HG03469 (cell line): ENCODE measurements at regions not wholly inside any gene's neighbourhood (a gene's known extent, or its start where the extent isn't known, plus 50 kb on each side); places are given as distances from the start of the nearest gene placed in this dataset.
"Not testable (repeated sequence)": the region's sequence is repeated elsewhere in the genome, so short reads cannot be mapped to it uniquely, and the experiment has no call there.

Experiments
- ATAC-seq: cut with Tn5 transposase; IDR thresholded peaks from one replicate; pipeline ENCODE4 v1.9.1; 2021; ENCODE audit warnings: mild to moderate bottlenecking, moderate library complexity, moderate number of reproducible peaks; ENCODE audit not compliant: unreplicated experiment

- no peak for ATAC-seq
Observed at GRCh38 chr13:71218960-71219359, 648.0 kb downstream of the DACH1 start.

DNA sequence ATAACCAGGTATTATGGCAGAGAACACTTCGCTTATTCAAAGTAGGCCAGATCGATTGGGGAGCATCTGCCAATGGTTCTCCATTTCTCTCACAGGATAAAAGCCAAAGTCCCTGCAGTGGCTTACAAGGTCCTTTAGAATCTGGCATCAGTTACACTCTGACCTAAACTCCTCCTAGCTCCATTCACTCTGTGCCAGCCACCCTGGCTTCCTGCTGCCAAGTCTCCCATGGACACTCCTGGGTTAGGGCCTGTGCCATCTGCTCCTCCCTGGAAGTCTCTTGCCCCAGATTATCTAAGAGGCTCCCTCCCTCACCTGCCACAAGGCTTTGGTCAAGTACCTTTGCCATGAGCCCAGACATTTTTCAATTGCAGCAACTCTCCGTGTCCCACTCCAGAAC lies 649.2 kb downstream of the DACH1 start:
- ATAC-seq: no peak

DNA sequence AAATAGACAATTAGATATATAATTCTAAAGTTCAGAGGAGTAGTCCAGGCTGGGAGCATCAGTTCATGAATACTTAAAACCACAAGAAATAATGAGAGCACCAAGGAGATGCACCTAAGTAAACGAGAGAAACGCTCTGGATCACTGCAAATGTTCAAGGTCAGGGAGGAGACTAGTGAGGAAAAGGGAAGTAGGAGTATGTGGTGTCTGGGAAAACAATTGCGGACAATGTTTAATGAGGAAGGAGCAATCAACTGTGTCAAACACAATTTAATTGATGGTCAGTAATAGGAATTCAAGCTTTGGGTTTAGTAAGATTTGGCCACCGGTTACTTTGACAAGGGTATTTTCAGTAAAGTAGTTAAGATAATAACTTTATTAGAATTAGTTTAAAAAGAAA lies 652.2 kb downstream of the DACH1 start:
- no peak for ATAC-seq

- no peak for ATAC-seq
Observed at GRCh38 chr13:71214357-71214756, 652.6 kb downstream of the DACH1 start.

GRCh38 chr13:71213252-71213821 lies 653.7 kb downstream of the DACH1 start:
- ATAC-seq: no peak

DNA sequence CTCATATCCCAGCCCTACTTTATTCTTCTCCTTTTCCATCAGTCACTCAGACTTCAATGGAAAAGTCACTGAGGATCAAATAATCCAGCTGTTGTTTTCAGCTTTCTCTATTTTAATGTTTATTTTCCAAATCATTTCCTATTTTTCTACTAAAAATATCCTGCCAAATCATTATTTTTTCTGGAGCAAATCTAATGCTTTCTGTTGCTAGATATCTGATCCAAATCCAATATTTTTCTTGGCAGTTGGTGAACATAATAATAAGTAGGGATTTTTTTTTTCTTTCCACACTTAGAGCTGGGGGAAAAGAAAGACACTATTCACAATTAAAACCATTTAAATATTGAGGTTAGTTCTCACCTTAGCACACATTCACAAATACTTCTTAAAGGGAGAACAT lies 656.1 kb downstream of the DACH1 start:
- no peak for ATAC-seq

DNA sequence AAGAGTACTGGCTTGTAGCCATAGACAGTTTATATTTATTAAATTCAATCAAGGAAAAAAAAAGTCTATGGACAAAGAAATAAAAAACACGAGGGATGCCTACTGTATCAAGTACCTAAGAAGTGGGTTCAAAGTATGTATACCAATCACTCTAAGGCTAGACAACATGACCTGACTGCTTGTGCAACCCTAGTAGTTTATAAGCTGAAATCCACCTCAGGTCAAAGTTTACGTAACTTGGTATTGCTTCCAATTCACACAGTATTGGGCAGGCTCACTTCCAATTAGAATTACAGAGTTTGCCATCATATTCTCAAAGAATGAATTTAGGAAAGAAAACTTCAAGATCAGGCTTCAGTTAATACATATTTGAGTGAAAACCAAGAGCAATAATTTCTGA lies 657.8 kb downstream of the DACH1 start:
- no peak for ATAC-seq

- not testable (repeated sequence) for ATAC-seq
Observed at GRCh38 chr13:71184583-71184982, 682.4 kb downstream of the DACH1 start.

GRCh38 chr13:71183352-71183751 lies 683.7 kb downstream of the DACH1 start:
- ATAC-seq: not testable (repeated sequence)

DNA sequence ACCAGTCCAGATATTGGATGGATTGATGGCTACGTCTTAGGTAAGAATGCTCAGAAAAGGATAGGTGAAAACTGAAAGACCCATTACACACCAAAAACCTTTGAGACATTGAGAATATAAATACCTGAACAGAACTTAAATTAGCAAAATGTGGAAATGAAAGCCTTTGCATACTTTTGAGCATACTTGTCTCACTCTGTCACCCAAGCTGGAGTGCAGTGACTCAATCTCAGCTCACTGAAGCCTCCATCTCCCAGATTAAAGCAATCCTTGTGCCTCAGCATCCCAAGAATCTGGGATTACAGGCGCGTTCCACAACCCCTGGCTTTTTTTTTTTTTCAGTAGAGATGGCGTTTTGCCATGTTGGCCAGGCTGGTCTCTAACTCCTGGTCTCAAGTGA lies 695.3 kb downstream of the DACH1 start:
- no peak for ATAC-seq

GRCh38 chr13:71169180-71169579 lies 697.8 kb downstream of the DACH1 start:
- no peak for ATAC-seq

DNA sequence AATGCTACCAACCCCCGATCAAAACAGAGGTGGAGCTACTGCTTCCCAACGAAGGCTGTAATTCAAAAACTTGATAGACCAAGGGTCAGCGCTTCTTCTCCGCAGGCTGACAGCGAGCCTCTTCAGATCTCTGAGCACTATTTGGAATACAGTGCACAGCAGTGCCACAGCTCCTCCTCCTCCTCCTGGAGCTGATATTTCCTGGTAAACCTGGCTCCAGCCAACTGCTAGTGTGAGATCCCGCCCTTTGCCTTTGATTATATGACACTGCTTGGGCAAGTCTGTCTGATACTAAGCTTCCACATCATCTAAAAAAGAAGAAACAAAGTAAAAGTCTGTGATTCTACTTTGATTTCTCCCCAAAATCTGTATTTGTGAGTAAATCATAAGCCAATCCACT lies 710.5 kb downstream of the DACH1 start:
- no peak for ATAC-seq

- ATAC-seq: no peak
Observed at GRCh38 chr13:71149498-71150363, 717.3 kb downstream of the DACH1 start.

GRCh38 chr13:71149046-71149445 lies 718.0 kb downstream of the DACH1 start:
- no peak for ATAC-seq

DNA sequence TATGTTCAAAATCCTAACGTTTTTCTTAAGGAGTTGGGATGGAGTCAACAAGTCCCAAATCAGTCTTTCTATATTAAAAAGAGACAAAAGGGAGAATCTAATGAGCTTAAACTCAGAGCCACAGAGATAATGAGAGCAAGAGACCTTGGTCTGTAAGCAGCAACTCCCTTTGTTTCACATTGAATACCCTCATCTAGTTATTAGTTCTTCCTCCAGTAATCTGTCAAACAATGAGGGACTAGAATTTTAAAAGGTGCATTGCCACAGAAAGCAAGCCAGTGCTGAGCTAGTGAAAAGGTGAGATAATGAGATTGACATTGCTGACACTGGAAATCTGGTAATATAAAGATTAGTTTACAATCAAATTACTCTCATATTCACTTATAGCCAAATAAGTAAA lies 718.6 kb downstream of the DACH1 start:
- no peak for ATAC-seq

DNA sequence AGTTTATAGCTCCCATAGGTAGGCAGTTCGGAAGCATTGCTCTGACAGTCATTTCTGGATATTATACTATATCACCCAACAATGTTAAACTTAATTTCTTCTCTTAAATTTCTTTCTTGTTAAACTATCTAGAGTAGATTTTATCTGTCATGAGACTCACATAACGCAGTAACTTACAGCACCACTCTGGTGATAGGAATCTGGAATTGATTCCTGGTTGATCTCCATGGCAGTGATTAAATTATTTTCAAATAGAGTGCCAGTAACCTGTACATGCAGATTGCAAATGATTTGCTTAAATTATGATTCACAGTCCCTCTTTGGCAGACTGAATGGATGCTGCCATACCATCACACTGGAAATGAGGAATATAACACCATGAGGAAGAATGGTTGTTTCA lies 722.1 kb downstream of the DACH1 start:
- ATAC-seq: no peak

GRCh38 chr13:71137101-71137500 lies 729.9 kb downstream of the DACH1 start:
- no peak for ATAC-seq

GRCh38 chr13:71124230-71124629 lies 742.8 kb downstream of the DACH1 start:
- no peak for ATAC-seq

GRCh38 chr13:71118779-71119364 lies 748.1 kb downstream of the DACH1 start:
- ATAC-seq: no peak

GRCh38 chr13:71117920-71118319 lies 749.1 kb downstream of the DACH1 start:
- ATAC-seq: no peak

GRCh38 chr13:71115301-71115700 lies 751.7 kb downstream of the DACH1 start:
- ATAC-seq: no peak

- no peak for ATAC-seq
Observed at GRCh38 chr13:71096421-71096820, 770.6 kb downstream of the DACH1 start.
